ENCODE measurements at regions not wholly inside any gene's neighbourhood (a gene's known extent, or its start where the extent isn't known, plus 50 kb on each side); places are given as distances from the start of the nearest gene placed in this dataset.
"Not testable (repeated sequence)": the region's sequence is repeated elsewhere in the genome, so short reads cannot be mapped to it uniquely, and the experiment has no call there.

DNA sequence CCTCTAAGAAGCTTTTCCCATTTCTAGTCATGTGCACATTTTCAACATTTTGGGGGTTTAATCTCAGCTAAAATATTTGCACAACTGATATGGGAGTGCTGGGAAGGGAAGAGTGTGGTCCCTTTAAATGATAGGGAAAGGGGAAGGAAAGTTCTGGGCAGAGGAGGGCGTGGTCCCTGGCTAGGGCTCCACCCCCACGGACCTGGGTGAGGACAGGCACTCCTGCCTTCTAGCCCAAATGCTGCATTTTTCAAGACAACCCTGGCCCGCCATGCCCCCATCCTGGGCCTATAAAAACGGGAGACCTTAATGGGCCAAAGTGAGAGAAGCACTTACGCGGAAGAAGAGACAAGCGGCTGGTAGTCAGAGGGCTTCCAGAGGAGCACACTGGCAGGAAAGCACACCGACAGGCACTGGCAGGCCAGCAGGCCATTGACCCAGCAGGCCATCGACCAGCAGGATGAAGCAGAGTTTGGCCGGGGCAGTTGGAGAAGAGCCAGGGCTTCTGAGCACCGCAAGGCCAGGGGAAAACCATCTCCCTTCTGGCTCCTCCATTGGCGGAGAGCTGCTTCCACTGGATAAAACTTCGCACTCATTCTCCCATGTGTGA lies 266.7 kb downstream of the SPRY2 start:
- no peak for DNase-seq (ENCODE audit: low read depth)

DNA sequence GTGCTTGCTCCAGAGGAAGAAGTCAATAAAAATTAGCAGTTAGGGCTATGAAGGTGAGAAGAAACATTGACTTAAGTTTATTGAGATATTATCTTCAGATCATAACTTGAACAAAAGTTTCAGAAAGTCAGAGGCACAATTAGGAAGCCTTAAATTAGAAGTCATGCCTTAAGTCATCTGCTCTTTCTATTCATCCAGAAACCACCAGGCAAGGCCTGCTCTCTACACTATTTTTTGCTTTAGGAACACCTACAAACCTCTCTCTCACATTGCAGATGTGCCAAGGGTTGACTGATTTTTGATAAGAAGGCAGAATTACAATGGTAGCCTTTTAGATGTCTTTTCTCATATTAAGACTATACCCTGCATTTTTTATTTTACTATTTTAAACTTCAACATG lies 268.7 kb downstream of the SPRY2 start:
- no peak for DNase-seq (ENCODE audit: low read depth)

DNA sequence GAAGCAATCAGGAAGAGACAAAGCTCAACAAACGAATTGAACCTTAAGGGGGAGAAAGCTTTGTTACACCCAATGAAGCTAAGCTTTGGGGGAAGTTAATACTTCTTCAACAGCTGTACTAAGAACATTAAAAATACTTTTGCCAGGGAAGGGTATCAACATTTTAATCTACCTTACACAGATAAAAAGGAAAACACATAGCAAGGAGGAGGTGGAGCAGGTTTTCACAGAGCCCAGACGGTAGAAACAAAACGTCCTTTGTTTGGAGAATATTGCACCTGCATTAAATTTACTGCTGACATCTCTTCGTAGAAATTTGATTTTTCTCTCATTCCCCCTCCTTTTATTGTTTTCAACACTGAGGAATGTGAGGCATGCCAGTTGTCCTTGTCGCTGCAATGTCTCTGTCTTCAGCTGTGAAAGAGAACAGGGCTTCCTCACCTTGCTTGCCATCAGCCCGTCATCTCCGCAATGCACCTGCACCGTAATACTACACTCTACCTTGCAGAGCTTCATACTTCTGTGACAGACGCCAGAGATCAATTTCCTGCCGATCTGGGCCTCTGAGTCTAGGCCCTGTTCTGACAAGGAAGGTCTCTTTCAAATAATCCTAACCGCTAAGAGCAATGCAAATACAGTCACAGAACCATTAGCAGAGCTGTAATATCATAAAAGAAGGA lies 270.8 kb downstream of the SPRY2 start:
- DNase-seq (ENCODE audit: low read depth) = no peak

DNA sequence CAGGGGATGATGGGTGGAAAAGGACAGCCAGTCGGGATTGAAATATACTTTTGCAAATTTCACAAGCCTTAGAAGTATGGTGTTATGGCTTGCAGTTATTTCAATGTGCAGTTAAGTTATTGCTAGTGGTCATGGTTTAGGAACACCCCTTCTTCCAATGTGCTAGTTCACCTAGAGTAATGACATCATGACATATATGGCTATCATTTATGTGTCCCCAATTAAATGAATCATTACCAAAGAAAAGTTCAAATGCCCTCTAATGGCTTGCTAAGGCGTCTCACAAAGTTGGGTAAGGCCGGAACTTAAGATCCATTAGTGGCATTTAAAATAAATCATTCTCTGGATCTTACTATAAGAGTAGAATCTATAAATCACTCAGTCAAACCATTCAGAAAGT lies 271.6 kb downstream of the SPRY2 start:
- DNase-seq (ENCODE audit: low read depth) = no peak

DNA sequence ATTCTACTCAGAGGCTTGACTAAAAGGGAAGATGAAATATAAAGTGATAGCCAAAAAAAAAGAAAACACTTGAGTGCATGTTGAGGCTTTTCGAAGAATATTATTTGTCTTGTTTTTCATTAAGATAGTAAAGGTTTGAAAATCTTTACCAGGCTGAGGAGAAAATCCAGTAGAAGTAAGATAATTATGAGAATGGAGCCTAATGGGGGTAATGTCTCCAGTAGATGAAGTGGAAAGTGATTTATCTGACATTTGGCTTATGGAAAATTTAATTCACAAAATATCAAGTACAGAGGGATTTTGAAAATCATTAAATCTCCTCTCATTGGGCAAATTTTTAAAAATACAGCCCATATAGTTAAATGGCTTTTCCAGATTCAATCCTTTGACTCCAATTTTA lies 274.9 kb downstream of the SPRY2 start:
- no peak for DNase-seq (ENCODE audit: low read depth)

DNA sequence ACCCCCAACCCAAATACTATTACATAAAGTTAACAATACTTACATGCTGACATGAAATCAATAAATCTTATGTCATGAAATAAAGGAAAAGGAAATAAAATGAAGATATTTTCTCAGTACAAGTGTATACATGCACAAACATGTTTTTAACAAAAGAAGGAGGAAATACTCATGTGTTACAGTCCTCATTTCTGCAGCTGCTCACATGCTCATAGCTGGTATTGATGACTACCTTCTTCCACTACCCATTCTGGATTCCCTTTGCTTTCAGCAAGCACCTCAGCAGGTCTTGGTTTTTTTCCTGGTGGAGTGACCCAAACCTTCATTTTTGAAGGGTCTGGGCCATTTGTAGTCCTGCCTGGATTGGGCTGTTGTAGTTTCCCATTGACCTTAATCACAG lies 278.5 kb downstream of the SPRY2 start:
- DNase-seq (ENCODE audit: low read depth) = not testable (repeated sequence)

DNA sequence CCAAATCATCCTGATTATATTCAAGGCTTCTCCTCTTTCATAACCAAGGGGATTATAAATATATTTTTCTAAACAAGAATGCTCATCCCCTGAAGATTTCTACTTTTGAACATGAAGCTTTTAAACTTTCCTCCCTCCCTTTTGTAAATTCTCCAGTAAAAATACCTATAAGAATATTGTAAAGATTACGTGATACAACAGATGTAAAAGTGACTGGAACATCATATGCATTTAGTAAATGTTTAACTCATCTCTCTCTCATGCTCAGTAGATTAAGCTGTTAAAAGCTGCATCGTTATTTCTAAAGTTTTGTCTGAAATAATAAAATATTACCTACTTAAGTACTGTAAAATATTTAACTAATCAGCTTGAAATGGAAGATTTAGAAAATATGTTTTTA lies 281.1 kb downstream of the SPRY2 start:
- no peak for DNase-seq (ENCODE audit: low read depth)

DNA sequence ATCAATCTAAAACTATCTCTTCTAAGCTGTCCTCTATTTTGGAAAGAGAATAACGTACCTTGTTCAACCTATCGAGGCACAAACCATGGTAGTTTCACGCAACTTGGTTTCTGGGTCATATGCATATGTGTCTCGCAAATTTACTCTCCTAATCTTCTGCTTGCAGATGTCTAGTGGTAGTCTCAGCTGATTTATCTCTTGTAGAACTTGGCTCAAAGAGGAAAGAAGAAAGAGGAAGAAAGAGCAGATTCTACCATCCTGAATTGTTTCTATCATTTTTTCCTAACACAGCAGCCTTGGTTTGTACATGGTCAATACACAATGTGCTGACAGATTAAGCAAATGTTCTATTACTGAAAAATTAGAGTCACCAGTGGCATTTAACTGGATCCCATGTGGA lies 282.3 kb downstream of the SPRY2 start:
- no peak for DNase-seq (ENCODE audit: low read depth)

DNA sequence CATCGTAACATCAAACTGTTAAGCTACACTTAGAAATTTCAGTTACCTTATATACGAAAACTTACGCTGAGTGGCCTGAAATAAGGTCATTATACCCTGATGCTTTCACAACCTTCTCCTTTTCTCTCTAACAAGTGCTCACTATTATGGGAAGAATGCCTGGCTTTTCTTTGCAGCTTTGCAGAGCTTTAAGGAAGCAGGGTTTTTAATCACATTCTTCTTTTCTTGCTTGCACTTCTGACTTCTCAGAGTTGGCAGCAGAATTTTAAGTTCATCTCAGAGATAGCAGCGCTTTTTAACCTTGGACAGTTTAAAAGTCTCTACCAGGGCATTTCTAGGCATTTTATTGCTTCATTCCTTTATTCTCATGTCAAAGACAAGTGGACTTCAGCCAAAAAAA lies 285.1 kb downstream of the SPRY2 start:
- no peak for DNase-seq (ENCODE audit: low read depth)

DNA sequence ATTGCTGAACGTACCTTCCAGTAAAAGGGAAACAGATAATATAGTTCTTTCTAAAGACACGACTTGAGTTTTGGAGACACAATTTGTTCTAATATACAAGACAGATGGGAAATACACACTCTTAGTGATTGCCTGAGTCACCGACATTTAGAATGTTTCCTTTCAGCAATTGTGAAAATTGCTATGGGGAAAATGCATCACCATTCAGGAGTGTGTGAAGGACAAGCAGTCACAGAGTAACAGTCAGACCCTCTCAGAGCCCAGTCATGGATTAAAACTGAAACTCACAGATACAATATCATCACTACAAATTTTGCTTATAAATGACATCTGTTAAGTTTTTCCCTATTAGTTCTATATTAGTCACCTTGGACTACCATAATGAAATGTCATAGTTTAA lies 286.1 kb downstream of the SPRY2 start:
- DNase-seq (ENCODE audit: low read depth) = peak; percentile 76

DNA sequence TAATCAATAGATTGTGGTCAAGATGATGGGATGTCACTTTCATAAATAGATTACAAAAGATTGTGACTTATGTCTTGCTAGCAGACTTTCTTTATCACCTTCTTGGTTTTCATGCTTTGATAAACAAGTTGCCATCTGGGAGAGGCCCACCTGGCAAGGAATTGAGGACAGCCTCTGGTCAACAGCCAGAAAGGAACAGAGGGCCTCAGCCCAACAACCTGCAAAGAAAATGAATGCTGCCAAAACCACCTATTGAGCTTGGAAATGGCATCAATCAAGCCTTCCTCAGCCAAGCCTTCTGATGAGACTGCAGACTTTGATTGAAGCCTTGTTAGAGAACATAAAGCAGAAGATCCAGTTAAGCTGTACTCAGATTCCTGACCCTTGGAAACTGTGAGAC lies 288.6 kb downstream of the SPRY2 start:
- no peak for DNase-seq (ENCODE audit: low read depth)

DNA sequence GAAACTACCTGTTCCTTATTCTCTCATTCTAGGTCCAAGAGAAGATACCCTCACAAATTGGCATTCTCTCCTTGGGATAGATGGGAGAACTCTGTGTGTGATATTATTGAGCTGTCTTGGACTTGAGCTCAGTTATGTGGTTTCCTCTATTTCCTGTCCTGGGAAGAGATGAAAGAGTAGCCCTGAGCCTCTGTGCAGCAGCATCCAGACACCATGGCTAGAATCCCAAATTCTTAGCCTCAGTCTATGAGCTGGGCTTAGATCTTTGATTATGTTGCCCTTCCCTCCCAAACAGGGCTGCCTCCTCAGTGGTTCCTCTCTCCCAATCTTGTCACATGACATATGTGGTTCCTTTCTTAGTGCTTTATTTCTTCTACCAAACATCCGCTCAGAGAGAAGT lies 290.7 kb downstream of the SPRY2 start:
- peak; percentile 42 for DNase-seq (ENCODE audit: low read depth)

DNA sequence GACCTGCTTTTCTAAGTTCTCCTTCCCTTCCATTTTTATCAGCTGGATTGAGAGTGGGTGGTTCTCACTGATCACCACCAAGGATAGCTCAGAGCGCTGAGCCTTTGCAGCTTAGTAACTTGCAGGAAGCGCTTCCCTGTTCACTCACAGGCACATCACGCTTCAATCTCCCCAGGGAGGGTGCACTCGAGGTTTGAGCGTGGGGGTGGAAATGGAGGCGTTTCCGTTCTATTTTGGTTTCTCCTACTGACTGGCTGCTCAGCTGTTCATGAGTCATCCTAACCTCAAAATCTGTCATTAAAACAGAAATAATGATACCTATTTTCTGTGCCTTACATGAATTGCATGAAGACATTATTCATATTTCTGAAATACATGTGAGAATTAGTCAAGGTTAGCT lies 292.1 kb downstream of the SPRY2 start:
- peak; percentile 99 for DNase-seq (ENCODE audit: low read depth)

DNA sequence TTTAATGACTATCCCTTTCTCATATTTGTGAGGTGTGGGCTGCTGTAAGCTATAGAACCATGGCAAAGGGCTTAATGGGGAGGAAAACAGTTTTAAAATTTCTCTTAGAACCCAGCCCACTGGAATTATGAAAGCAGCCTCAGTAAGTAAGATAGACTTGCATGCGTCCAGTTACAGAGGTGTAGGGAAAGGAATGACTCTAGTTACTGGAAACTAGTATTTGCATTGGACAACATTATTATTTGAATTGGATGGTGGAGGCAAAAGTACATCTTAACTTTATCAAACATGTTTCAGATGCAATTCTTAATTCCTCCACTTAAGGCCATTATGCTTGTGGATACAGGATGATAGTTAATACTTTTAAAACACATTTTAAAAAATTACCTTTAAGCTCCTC lies 292.9 kb downstream of the SPRY2 start:
- no peak for DNase-seq (ENCODE audit: low read depth)

DNA sequence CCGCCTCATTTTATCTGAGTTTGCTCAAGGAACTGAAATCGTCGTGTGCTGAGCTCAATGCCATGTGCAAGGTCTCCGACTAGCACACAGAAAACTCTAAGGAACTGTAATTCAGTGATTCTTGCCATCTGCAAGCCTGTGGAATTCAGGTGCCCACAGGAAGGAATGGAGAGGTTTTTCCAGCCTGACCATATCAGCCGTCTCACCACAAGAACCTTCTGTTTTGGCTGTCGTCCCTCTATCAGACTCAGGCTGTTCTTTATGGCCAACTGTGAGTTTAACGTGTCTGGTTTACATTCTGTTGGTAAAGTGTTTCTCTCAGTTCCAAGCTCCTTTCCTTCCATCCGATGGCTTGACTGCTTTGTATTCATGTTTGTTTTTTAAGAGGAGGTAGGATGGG lies 293.5 kb downstream of the SPRY2 start:
- DNase-seq (ENCODE audit: low read depth) = no peak

DNA sequence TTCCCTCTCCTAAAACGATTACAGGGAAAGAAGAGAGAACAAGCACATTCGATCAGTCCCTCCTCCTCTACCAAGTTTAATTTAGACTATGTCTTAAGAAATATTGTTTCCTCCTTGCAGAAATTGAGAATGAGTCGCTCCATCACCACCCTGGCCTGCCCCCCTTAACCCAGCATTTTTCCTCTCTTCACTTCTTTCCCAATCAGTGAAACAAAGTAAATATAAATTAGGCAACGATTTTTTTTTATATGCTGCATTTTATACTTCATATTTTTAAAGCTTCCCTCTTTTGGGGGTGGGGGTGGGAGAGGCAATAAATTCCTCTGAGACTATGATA lies 300.0 kb downstream of the SPRY2 start:
- no peak for DNase-seq (ENCODE audit: low read depth)

DNA sequence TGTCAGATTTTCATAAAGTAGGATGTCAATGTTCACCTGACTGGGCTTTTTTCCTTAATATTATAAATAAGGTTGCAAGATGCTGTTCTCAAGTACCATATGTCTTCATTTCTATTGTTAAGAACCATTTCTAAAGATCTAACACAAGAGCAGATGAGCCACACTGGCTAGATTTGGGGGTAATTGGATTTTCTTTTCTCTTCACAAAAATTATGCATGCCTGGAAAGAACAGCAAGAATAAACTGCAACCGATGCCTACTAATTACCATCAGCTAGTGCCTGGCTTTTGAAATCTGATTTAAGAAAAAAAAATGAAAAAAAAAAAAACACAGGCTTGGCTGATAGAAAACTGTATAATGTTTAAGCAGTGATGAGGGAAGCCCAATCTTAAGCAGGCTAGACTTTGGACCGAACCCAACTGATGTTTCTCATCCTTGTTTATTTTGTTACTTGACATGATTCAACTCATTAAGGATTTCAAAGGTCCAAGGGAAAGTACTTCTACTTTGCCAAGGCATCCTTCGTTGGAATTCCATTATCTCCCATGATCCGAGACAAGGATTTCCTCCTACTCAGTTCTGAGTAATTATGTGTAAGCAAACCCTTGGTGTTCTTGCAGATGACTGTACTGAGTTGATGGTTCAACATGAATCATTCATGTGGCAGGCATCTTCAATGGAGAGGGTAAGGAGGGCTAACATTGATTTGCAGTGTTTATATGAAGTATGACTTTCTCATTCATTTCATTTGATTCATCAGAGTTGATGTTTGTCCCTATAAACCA lies 300.5 kb downstream of the SPRY2 start:
- peak; percentile 100 for DNase-seq (ENCODE audit: low read depth)

DNA sequence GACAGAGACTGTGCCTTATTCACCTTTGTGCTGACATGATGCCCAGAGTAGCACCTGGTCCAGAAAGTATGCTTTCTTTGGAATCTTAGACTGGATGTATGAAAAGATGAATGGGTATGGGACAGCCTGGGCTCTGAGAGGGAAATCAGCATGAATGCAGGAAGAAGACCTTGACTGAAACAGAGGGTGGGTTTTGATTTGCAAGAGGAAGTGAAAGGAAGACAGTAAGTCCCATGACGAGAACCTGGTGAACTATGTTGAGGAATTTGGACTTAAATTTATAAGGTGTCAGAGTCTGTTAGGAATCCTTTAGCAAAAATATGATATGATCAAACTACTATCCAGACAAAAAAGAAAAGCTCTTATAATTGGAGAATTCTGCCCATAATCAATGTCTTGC lies 301.9 kb downstream of the SPRY2 start:
- DNase-seq (ENCODE audit: low read depth) = no peak

DNA sequence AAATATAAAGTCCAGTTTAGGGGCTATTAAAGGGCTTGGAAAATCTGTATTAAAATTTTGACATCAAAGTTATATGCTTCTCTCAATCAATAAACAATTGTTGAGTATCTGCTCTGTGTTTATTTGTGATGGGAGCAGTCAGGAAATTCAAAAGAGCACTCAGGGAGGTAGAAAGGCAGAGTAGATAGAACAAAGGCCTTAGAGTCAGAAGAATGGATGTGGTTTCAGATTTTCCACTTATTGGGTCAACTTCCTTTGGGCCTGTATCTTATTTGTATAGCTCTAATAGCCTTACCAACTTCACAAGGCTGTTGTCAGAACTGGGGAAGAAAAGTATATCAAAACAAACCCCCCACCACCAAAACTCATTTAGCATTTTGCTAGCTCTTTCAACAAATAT lies 302.6 kb downstream of the SPRY2 start:
- no peak for DNase-seq (ENCODE audit: low read depth)

DNA sequence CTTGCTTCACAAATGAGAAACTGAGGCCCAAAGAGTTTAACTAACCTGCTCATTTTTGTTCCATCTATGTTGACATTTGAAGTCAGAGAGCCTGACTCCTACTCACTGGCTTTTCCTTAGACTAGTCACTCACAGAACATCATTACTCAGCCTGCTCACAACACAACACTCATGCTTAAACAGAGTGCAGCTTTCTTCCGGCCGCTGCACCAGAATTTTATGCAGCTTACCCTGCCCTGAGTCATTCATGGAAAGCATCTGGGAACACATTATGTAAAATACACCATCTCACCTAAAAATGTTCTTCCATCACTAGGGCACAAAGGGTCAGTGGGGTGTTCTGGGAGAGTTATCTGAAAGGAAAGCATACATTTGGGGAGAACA lies 303.4 kb downstream of the SPRY2 start:
- peak; percentile 96 for DNase-seq (ENCODE audit: low read depth)

DNA sequence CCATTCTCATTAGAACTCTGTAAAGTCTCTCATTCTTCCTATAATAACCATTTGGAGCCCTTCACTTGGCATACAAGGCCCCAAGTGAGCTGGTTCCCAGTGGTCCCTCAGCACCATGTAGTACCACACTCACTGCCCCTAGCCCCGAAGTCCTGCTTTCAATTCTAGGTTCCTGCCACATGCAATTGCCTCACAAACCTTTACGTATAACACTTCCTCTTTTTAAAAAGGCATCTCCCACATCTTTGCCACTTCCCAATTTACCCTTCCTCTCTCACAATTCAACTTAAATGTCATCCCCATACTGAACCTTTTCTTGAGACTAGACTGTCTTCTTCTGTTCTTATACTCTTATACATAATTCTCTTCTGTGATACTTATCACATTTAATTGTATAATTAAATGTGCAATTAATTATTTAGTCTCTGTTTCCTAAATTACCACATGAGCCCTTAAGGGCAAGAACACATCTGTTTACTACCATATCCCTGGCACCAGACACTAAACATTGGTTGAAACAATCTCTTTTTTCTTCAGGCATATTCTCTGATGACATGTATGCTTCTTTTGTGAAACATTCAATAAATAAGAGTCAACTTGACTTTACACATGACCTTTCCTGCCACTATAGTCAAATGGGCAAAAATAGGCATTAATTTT lies 304.0 kb downstream of the SPRY2 start:
- no peak for DNase-seq (ENCODE audit: low read depth)

DNA sequence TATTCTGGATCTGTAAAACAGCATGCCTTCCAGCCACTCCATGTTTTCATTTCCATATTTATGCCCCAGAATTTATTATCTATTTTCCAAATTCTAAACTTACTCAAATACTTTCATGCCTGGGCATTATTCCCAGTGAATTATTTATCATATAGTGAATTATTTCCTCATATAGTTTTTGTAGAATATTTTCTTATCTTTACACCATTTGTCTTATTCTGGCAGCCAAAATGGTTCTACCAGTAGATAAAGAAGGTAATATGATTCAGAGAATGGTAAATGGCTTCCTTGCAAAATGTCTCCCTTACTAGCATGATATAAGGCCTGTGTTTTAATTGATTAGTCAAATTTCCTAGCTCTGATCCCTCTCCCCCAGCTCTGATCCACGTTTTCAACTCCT lies 305.8 kb downstream of the SPRY2 start:
- DNase-seq (ENCODE audit: low read depth) = no peak

DNA sequence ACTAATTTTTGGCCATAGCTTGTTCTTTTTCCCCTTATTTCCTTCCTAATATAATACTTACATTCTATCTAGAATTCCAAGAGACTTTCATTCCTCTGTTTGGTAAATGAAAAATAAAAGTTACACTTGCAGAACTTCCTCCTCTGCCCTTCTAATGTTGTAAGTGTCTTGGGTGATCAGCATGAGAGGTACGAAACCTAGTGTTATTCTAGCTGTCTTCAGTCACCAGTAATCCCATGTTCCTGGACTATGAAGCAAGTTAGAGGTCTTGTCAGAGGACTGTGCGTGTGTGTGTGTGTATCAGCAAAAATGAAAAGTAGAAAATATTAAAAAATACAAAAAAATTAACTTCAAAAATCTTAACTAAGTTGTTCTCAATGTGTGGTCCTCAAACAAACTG lies 307.0 kb downstream of the SPRY2 start:
- no peak for DNase-seq (ENCODE audit: low read depth)

Data from ELR (cell line).